ENCODE measurements at regions not wholly inside any gene's neighbourhood (a gene's known extent, or its start where the extent isn't known, plus 50 kb on each side); places are given as distances from the start of the nearest gene placed in this dataset.

- TF ChIP-seq, protein P1, sequence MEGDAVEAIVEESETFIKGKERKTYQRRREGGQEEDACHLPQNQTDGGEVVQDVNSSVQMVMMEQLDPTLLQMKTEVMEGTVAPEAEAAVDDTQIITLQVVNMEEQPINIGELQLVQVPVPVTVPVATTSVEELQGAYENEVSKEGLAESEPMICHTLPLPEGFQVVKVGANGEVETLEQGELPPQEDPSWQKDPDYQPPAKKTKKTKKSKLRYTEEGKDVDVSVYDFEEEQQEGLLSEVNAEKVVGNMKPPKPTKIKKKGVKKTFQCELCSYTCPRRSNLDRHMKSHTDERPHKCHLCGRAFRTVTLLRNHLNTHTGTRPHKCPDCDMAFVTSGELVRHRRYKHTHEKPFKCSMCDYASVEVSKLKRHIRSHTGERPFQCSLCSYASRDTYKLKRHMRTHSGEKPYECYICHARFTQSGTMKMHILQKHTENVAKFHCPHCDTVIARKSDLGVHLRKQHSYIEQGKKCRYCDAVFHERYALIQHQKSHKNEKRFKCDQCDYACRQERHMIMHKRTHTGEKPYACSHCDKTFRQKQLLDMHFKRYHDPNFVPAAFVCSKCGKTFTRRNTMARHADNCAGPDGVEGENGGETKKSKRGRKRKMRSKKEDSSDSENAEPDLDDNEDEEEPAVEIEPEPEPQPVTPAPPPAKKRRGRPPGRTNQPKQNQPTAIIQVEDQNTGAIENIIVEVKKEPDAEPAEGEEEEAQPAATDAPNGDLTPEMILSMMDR (IDR thresholded peaks at IDR 0.05), result no peak
- no peak for TF ChIP-seq POLR2A (IDR thresholded peaks at IDR 0.05)
- DNase-seq (ENCODE audit: low spot score in 2 of 2), result no peak
- WGBS, 2 donors, result 79 to 83% methylated on average over 6 of the region's 6 CpGs
- intact Hi-C loops (cut with DNase I; ENCODE audit: low total_unique reads), result no loop called here
- H3K4me3 ChIP-seq (ENCODE audit: low read depth, poor library complexity, severe bottlenecking), result no peak overlapping the region
These were observed 248.4 kb downstream of the IRX2 start for GRCh38 chr5:2502970-2503594.

DNA sequence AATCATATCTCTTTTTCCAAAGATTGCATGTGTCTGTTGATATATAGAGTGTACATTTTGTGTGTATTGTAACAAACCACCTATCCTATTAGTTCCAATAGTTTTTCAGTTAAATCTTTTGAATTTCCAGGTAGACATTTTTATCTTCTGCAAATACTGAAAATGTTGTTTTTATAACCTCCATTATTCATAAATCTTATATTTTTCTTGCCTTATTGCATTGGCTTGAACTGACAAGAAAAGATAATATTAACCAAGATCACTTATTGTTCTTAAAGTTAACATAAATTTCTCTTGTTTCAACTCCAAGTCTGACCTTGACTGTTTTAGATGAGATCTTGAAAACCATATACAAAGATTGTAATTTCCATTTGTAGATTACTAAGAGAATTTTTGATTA, 251.6 kb downstream of the IRX2 start:
- TF ChIP-seq, protein P1 (IDR thresholded peaks at IDR 0.05), result no peak
- no peak for TF ChIP-seq POLR2A (IDR thresholded peaks at IDR 0.05)
- H3K4me3 ChIP-seq (ENCODE audit: low read depth, poor library complexity, severe bottlenecking), result no peak overlapping the region
- DNase-seq (ENCODE audit: low spot score in 2 of 2), result no peak
- intact Hi-C loops (cut with DNase I; ENCODE audit: low total_unique reads), result no loop called here

GRCh38 chr5:2496891-2497290, 254.6 kb downstream of the IRX2 start:
- DNase-seq (ENCODE audit: low spot score in 2 of 2), result no peak
- intact Hi-C loops (cut with DNase I; ENCODE audit: low total_unique reads), result no loop called here
- 44 to 55% methylated on average over 9 of the region's 9 CpGs for WGBS, 2 donors
- TF ChIP-seq POLR2A (IDR thresholded peaks at IDR 0.05), result no peak
- TF ChIP-seq, protein P1 (IDR thresholded peaks at IDR 0.05), result no peak
- no peak overlapping the region for H3K4me3 ChIP-seq (ENCODE audit: low read depth, poor library complexity, severe bottlenecking)

GRCh38 chr5:2496126-2496525, 255.4 kb downstream of the IRX2 start:
- no peak overlapping the region for H3K4me3 ChIP-seq (ENCODE audit: low read depth, poor library complexity, severe bottlenecking)
- DNase-seq (ENCODE audit: low spot score in 2 of 2), result no peak
- intact Hi-C loops (cut with DNase I; ENCODE audit: low total_unique reads), result no loop called here
- TF ChIP-seq, protein P1 (IDR thresholded peaks at IDR 0.05), result no peak
- TF ChIP-seq POLR2A (IDR thresholded peaks at IDR 0.05), result no peak
- WGBS, 2 donors, result 91 to 94% methylated on average over 9 of the region's 9 CpGs

- intact Hi-C loops (cut with DNase I; ENCODE audit: low total_unique reads), result no loop called here
- WGBS, 2 donors, result 76 to 95% methylated on average over 8 of the region's 8 CpGs
- no peak for DNase-seq (ENCODE audit: low spot score in 2 of 2)
- TF ChIP-seq, protein P1 (IDR thresholded peaks at IDR 0.05), result no peak
- TF ChIP-seq POLR2A (IDR thresholded peaks at IDR 0.05), result no peak
- no peak overlapping the region for H3K4me3 ChIP-seq (ENCODE audit: low read depth, poor library complexity, severe bottlenecking)
These were observed 258.1 kb downstream of the IRX2 start for GRCh38 chr5:2493356-2493755.

GRCh38 chr5:2492476-2492875, 259.0 kb downstream of the IRX2 start:
- no peak overlapping the region for H3K4me3 ChIP-seq (ENCODE audit: low read depth, poor library complexity, severe bottlenecking)
- 69 to 87% methylated on average over 7 of the region's 7 CpGs for WGBS, 2 donors
- no peak for DNase-seq (ENCODE audit: low spot score in 2 of 2)
- no peak for TF ChIP-seq POLR2A (IDR thresholded peaks at IDR 0.05)
- TF ChIP-seq, protein P1 (IDR thresholded peaks at IDR 0.05), result no peak
- intact Hi-C loops (cut with DNase I; ENCODE audit: low total_unique reads), result no loop called here

Measured in lower leg skin (tissue), 4 donors.